ENCODE measurements at regions not wholly inside any gene's neighbourhood (a gene's known extent, or its start where the extent isn't known, plus 50 kb on each side); places are given as distances from the start of the nearest gene placed in this dataset.

DNA sequence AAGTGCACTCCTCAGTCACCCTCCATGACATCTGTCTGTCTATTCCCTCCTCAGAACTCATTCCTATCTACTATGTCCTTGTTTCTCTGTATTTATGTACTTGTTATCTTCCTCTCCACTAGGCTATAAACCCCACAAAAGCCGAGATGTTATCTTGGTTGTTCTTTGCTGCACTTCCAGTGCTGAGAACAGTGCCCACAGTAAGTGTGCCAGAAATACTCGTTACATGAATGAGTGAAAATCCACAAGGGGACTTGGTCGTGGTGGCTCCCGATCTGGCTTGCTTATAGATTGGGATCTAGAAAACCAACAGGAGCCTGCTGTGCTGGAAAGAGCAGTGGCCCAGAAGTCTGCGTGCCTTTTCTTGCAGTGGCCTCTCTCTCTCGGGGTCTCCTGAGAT, 111.9 kb upstream of the PRMT8 start:
- TF ChIP-seq, protein P1, sequence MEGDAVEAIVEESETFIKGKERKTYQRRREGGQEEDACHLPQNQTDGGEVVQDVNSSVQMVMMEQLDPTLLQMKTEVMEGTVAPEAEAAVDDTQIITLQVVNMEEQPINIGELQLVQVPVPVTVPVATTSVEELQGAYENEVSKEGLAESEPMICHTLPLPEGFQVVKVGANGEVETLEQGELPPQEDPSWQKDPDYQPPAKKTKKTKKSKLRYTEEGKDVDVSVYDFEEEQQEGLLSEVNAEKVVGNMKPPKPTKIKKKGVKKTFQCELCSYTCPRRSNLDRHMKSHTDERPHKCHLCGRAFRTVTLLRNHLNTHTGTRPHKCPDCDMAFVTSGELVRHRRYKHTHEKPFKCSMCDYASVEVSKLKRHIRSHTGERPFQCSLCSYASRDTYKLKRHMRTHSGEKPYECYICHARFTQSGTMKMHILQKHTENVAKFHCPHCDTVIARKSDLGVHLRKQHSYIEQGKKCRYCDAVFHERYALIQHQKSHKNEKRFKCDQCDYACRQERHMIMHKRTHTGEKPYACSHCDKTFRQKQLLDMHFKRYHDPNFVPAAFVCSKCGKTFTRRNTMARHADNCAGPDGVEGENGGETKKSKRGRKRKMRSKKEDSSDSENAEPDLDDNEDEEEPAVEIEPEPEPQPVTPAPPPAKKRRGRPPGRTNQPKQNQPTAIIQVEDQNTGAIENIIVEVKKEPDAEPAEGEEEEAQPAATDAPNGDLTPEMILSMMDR (conservative IDR thresholded peaks at IDR 0.05; ENCODE audit: low read depth, low read length), result no peak
- no peak for TF ChIP-seq EZH2 (IDR thresholded peaks at IDR 0.05; ENCODE audit: borderline replicate concordance, low read depth, low read length, poor library complexity, severe bottlenecking)

All from A673 (cell line).